DMS114 treated with DMSO at 0.1 percent for 48 hours (cell line): ENCODE measurements at regions not wholly inside any gene's neighbourhood (a gene's known extent, or its start where the extent isn't known, plus 50 kb on each side); places are given as distances from the start of the nearest gene placed in this dataset.

ENCODE experiments used
- DNase-seq: peaks from one replicate; lab custom pipeline; 2025; ENCODE audit not compliant: unreplicated experiment; lab: John Stamatoyannopoulos, UW

DNA sequence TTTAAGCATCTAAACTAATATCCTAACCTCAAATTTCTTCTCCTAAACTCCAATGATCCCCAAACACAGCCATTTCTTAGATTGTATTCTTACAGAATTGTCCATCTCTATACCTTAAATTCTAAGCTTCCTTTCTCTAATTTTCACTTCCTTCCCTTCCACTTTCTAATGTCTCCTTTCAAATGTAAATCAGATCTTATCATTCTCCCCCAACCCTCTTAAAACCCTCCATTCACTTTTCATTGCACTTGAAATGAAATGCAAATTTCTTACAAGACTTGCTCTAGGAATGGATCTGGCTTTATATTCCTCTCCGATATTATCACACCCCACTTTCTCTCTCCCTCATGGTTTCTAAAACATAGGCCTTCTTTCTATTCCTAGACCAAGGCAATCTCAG lies 534.6 kb downstream of the LMO4 start:
- DNase-seq: no peak

DNA sequence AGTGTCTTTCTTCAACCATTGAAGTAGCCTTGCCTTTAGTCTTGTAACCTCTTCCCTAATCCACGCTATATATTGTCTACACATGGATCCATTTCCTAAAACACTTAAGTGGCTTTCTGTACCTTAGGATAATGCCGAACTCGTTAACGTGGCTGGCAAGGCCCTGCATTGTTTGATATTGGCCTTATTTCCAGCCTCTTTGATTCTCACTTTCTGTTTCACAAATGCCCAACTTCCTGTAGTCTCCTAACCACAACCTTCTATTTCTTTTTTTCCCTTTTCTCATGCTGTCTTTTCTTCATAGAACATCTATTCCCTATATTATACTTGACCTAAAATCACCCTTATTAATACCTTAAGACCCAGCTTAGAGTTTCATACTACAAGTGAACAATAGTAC lies 536.0 kb downstream of the LMO4 start:
- DNase-seq: no peak

DNA sequence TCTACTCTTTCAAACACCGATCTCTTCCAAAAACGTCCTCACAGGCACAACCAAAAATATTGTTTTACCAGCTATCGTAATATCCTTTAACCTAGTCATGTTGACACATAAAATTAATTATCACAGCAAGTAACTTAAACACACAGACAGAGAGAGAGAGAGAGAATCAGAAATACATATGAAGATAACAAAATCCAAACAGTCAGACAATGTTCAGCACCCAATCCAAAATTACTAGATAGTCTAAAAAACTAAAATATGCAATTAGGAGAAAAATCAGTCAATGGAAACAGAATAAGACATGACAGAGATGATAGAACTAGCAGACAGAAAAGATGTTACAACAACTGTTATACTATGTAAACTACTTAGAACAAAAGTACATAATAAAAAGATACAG lies 537.7 kb downstream of the LMO4 start:
- no peak for DNase-seq

DNA sequence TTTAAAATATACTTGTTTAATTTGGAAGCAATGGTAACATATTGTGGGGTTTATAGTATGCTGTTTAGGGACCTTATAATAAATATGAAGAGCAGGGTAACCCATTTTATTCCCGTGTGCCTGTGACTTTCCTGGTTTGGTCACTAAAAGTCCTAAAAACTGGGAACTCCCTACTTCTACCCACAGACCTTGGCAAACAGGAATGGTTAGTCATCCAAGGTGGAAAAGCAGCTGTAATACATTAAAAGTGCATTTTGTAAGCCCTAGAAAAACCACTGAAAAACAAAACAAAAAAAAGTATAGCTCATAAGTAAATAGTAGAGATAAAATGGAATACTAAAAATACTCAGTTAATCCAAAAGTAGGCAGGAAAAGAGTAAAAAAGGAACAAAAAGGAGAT lies 538.9 kb downstream of the LMO4 start:
- DNase-seq: no peak

DNA sequence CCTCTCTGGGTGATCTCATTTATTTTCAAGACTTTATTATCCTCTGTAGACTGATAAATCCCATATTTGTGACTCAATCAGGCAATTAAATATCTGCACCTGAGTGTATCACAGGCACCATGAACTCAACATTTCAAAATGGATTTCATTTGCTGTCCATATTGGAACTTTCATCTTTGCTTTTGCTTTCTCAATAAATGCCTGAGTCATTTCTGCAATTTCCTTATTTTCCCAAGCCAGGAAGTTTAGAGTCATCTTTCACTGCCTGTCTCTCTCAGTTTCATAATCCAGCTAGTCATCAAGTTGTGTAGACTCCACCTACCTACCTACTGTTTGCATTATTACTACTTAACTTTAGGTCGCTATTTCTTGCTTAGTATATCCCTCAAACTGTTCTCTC lies 540.9 kb downstream of the LMO4 start:
- DNase-seq: no peak

DNA sequence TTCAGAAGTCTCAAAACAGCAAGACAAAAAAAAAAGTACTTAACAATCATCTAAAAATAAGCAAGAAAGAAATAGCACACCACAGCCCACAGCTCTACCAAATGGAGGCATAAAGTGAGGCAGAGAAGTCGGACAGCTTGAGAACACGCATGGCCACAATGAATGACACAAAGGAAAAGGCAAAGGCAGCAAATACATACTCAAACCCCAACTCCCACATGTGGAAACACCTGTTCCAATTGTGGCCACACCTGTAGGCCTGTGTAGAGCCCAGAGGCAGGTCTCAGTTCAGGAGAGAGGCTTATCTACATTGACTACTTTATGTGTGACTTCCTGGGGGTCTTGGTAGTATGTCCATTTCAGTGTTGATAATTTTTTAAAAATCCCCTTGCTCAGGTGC lies 543.5 kb downstream of the LMO4 start:
- DNase-seq: no peak

DNA sequence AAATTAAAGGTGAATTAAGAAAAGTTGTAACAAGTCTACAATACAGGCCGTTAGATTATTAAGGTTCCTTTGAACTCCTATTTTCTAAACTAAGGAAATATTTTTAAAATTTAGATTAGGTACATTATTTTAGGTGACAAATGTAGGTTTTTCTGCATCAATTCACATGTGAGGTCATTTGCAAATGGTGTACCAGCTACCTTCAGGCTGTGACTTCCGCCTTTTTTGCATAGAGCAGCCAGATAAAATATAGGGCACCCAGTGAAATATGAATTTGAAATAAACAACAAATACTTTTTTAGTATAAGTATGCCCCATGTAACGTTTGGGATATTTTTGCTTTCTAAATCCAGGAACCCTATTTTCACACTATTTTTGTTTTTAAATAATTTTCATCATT lies 544.0 kb downstream of the LMO4 start:
- DNase-seq: no peak

DNA sequence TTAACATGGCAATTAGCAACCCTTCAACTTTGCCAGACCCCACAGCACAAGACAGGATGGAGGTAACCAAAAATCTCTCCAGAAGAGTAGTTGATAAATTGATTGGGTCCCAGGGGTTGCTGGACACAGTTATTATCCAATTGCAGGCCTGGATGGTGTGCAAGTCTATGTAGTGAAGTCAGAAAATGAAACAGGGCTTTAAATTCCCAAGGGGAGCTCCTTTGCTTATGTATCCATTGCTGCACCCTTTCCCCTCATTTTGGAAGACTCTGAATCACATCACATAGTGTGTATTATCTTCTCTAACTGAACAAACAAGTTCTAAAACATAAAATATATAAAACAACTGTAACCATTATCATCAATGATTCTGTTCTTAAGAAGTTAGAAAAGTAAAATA lies 550.2 kb downstream of the LMO4 start:
- DNase-seq: no peak

DNA sequence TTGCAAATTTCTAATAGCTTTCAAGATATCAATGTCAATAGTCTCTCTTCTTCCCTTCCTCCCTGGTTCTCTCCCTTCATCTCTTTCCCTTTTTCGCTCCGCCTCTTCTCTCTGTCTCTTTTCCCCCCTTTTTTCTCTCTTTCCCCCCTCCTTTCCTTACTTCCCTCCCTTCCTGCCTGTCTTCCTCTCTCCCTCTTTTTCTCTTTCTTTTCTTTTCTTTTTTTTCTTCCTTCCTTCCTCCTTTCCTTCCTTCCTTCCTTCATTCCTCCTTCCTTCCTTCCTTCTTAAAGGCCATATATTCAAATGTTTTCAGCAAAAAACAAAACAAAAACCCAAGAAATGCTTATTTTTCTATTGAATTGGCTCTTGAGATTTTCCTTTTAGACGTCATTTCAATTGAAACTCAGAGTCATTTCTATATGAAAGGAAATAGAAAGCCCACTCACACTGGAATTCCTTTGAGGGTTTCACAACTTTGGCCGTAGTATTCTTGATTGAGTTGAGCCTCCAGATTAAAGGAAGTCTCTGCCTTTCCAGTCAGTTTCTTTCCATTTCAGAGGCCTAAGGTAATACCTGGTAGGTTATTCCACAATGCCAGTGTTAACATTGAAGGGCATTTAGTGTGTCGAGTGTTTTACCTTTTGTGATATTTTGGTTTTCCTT lies 551.5 kb downstream of the LMO4 start:
- DNase-seq: no peak

DNA sequence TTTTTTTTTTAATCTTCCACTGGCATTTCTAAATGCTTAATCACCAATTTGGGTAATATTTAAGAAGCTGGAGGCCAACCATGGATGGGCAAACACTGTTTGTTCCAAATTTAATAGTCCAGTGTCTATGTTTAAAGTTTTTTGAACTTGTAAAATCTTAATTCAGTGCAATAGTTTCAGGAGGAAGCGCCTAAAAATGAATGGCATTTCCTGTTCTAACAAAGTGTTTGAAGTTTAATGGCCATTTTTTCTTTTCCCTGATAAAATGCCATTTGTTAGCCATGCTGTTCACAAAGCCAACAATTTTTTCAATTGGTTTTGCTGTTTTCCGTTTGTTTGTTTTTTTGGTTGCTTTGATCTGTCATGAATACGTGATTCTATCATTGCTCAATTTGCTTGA lies 552.1 kb downstream of the LMO4 start:
- DNase-seq: no peak

DNA sequence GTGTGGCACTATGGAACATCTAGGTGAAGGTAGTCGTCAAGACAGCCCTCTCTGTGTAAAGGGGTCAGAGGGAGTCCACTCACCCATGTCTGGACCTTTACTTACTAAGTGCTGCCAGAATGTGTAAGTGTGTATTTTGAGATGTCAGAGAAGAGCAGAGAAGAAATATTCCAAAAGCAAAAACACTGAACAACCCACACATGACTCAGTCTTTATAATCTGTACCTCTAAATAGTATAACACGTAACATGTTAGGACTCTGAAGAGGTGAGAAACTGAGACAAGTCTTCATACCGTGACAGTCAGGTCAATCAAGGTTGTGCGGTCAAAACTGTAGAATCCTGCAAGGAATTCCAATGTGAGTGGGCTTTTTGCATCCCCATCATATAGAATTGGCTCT lies 555.2 kb downstream of the LMO4 start:
- DNase-seq: no peak

DNA sequence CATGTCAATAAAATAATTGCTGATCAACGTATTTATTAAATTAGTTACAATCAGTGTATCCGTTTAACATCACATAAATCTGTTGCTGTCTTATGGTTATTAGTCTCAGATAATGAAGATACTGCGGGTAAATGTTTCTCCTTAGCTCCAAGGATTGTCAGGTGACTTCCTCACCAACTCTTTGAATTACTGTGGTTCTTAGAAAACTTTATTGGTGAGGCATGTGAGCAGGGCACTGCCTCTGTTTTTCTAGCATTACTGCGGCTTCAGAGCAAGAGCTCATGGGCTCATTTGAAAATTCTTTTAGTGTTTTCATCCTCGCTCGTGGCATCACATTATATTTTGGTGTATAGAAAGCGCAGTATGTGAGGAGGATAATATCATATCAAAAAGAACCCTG lies 555.9 kb downstream of the LMO4 start:
- no peak for DNase-seq

DNA sequence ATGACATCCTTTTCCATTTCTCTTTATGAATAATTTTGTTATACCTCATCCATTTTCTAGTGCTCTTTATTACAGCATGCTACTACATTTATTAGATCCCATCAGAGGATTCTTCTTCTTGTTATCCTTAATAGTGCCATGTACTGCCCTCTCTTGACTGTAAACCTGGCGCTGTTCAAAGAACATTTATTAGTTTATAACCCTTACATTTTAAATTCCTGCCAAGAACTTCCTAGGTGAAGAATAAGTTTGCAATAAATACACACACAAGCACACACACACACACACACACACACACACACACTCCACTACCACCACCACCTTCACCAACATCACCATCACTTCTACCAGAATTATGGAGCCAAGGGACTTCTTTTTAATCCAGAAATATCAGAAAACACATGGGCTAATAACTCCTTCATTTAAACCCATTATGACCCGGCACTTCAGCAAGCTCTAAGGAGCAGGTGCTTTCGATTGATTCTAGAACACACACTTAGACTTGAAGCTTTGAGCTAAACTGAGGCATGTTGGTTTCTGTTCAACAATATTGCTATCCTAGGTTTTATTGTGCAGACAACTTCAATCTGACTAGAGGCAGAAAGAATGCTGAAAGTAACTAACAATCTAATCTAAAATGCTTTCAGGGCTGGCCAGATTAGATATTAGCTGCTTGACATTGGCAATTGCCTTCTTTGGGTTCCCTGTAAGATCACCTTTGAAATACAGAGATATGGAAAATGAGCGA lies 556.8 kb downstream of the LMO4 start:
- no peak for DNase-seq

DNA sequence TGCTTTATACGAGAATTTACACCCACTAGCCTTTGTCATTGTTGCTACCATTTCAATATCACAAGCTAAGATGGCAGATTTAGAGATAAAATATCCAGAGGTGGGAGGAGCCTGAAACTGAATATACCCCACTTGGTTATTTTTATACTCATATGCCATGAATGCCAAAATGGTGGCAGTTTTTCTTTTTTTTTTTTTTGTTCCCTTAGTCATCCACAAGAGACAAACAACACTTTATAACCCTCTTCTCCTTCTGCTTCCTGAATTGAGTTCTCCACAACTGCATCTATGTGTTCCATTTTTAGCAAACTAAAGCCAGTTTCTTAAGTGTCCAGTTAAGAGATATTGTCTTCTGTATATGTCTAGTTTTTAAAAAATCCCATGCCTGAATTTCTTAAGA lies 558.4 kb downstream of the LMO4 start:
- DNase-seq: no peak

DNA sequence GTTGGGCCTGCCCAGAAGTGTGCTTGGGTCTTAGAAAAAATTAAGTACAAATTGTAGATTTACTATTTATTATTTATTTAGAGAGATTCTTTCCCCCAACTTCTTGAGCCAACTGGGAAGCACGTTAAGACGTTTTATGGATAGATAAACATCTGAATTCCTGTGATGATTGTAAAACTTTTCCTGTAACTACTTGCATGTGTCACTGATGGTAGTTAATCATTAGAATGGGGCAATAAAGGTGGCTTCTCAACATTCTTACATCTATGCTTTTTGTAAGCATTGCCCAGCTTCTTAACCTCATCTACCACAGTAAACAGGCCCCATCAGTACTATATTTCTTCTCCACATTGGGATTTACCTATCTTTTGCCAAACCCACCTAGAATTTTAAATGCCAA lies 559.8 kb downstream of the LMO4 start:
- DNase-seq: no peak

DNA sequence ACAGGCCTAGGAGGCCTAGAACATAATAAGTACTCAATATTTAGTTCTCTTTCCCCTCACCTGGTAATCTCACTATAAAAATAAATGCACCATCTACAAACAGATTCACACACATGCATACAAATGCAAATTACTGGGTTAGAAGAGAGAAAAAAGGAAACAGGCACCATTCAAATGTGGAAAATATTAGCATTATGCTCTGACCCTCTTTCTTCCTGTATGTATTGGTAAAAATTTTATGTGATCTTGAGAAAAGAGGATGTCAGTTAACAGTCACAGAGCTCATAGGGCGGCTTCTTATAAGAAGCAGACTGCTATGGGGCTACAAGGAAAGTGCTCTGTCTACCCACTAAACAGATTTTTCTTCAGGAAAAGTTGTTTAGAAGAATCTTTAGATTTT lies 565.4 kb downstream of the LMO4 start:
- DNase-seq: no peak

DNA sequence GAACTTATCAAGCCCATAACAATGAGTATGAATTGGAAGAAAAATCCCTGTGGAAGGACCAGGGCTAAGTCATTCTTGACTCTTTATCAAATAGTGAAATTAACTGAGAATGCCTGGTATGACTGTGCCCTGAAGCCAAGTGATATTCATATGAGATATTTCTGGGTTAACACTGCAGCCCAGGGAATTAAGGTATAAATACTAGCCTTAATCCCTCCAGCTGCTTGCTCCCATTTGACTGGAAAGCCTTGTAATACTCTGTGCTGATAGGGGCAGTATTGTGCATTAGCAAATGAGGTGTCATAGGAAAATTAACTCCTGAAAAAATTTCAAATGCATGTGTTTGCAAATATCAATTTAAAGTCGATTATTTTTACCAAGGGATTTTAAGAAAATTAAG lies 568.8 kb downstream of the LMO4 start:
- no peak for DNase-seq

DNA sequence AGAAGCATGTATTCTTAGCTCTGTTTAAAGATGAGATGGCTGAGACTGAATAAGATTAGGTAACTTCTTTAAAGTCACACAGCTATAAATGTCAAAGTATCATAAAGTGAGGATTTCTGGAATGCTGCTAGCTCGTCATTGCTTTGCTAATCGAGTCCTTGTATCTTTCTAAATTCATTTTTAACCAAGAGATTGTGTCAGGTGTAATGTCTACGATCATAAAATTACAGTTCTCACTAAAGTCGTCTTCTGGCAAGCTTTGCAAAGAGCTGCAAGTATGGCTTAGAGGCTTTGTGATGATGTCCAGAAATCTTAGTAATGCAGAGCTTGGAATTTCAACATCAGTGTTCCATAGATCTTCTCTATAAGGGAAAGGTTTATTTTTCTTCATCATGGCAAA lies 569.8 kb downstream of the LMO4 start:
- no peak for DNase-seq

DNA sequence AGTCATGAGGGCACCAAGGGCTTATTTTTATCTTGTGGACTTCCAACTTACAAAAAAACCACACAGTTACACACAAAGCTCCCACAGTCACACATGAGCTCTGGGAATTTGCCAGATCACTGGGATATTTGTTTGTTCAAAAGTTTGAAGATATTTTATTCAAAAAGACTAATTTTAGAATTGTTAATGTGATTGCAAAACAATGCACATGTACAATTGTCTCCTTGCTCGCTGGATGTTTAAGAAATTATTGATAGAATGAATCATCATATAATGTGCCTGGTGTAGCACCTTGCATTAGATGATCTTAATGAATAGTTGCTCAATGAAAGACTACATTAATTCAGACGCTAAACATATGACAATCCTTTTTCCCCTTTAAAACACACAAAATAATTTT lies 570.3 kb downstream of the LMO4 start:
- DNase-seq: no peak

DNA sequence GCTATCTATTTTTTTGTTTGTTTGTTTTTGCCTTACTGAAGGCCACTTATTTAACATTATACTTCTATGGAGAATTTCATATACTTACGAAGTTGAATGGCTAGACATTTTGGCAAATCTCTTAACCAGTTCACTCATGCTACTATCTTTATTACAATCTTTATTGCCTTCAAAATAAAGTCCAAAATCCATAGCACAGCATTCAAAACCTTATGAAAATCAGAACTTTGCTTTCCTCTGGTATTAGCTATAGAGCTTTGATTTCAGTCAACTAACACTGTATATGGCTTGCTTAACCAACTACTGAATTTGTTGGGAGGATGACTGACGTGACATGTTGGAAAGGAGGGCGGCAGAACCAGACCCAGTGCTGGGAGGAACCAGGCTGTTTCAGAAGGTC lies 571.1 kb downstream of the LMO4 start:
- DNase-seq: no peak

DNA sequence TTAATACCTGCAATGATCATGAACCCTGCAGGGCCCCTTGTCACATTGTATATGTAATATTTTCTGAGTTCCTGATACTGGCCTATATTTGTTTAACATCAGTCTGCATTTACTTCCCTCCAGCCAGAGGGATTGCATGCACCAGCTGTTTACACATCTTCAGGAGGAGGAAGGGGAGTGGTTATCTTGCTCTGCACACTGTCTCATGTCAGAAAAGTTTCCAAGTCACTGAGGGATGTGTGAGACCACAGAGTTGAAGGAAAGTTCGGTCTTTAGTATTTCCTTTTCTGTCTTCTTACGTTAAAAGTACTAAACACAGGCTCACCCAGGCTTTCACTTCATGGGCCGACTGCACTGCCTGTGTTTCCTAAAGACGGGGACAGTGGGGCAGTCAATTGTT lies 574.1 kb downstream of the LMO4 start:
- DNase-seq: no peak

DNA sequence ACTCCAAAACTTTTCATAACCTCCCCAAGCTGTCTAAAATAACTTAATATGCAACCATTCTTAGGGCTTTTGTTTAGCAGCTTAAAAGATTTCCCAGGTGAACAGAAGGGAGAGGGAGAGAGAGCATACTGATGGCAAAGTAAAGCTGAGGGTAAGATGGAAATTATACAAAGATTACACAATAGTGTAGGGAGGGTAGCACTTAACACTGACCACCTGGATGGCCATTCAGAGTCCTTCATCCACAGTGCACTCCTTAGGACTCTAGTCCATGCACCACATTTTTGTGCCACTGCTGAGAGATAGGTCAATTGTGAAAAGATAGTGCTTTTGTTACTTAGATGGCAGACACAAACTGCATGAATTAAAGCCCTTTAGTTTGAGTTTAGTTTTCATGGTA lies 574.6 kb downstream of the LMO4 start:
- DNase-seq: no peak

DNA sequence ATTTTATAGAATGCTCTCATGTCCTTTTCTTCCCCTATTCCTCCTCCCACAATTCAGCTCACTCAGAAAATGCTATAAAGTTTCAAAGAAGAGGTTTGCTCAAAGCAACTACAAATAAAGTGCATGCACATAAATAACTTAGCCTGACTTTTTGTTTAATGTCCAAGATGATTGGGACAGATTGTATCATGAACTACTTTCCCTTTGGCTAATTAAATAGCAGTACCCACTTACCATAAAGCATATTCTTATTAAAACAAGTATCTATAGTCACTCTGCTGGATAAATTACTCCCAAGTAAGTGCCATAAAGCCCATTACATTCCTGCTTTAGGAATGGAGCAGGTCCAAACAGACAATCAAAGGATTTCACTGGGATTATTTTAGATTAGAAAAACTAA lies 576.0 kb downstream of the LMO4 start:
- no peak for DNase-seq
